ENCODE measurements at regions not wholly inside any gene's neighbourhood (a gene's known extent, or its start where the extent isn't known, plus 50 kb on each side); places are given as distances from the start of the nearest gene placed in this dataset.
"Not testable (repeated sequence)": the region's sequence is repeated elsewhere in the genome, so short reads cannot be mapped to it uniquely, and the experiment has no call there.

DNA sequence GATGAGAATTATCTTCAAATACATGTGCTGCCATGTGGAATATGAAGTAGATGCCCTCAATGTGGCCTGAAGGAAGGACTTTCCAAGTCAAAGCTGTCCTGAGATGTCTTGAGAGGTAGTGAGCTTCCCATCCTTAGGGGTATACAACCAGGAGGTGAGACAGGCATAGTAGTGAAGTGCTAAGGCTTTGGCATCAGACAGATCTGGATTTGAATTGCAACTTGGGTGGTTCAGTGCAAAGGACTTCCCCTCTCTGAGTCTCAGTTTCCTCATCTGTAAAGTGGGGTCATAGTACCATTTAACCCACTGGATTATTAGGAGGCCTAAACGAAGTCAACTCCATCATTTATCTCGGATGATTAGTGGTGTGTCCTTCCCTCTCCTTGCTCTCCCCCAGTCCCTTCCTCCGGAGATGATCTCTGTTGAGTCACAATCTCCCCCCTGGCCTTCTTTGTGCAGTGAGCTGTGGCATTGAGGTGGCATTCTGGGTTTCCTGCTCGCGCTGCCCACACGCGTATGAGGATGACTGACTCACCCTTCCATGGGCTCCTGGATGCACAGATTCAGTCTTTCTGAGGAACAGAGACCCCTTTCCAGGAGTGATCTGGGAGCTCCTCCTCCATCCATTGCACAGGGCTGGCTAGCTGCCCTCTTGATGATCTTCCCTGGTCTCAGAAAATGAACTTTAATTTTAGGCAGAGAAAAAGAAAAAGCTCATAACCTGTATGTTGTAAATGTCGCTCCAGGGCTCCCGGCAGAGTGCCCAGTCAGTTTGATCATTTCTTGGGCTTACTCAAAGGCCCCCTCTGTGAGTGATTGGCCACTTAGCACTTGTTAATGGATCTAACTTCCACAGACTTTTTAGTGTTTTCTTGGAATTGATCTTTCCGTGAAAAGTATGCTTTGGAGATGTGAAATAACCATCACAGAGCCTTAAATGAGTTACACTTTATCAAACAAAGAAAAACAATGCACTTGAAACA lies 354.6 kb downstream of the PTPRU start:
- Histone ChIP-seq H3K4me3 (ENCODE audit: extremely low read depth, insufficient read depth, low read length, poor library complexity, severe bottlenecking) (no peak overlapping the region), H3K4me1 (ENCODE audit: control insufficient read depth, insufficient read depth, low read length, poor library complexity, severe bottlenecking) (peaks cover 3% of the 10 kb centered on the region), H3K9me3 (ENCODE audit: control insufficient read depth, low read length) (no peaks in the 10 kb centered on the region), H3K36me3 (ENCODE audit: control insufficient read depth, insufficient read depth, low read length) (no peaks in the 10 kb centered on the region), H3K27ac (ENCODE audit: low read depth, low read length, severe bottlenecking) (no peak overlapping the region)
- 90 to 91% methylated on average over 6 to 7 of the region's 10 CpGs for WGBS, 2 experiments (ENCODE audit: insufficient coverage in 2 of 2)

- H3K27ac ChIP-seq (ENCODE audit: low read depth, low read length, severe bottlenecking); H3K4me3 ChIP-seq (ENCODE audit: extremely low read depth, insufficient read depth, low read length, poor library complexity, severe bottlenecking); H3K9me3 ChIP-seq (ENCODE audit: control insufficient read depth, low read length); H3K36me3 ChIP-seq (ENCODE audit: control insufficient read depth, insufficient read depth, low read length); H3K4me1 ChIP-seq (ENCODE audit: control insufficient read depth, insufficient read depth, low read length, poor library complexity, severe bottlenecking): not testable (repeated sequence)
- WGBS, 2 experiments (ENCODE audit: insufficient coverage in 2 of 2), result 86% methylated on average over 1 of the region's 3 CpGs; no CpG with 5 or more reads in 1 of the 2 experiments
Measured at GRCh38 chr1:29589716-29590115, 353.4 kb downstream of the PTPRU start.

DNA sequence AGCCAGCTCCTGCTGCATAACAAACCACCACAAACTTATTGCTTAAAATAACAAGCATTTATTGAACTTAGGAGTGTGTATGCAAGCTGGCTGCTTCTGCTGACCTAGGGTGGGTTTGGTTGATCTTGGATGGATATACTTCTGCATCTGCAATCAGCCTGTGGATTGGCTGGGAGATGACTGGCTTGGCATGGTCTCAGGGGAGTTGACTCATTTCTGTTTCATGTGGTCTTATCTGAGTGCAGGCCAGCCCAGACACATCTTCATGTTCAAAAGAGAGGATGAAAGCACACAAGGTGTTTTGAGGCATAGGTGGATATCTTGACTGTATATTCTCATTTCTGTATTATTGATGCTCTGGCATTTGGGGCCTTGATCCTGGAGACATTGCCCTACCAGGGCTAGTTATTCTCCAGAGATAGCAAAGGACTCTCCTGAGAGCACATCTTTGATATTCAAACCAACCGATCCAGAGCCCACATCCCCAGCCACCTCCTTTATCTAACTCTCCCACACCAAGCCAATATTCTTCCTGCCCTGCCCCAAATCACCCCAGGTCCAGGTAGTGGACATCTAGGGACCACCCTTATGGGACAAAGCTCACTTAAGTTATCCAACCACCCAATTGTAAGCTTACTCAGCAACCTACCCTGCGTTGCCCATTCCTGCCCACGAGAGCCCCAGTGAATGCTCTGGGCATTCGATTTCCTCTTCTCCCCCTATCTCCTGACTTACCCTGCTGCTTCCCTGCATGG lies 350.8 kb downstream of the PTPRU start:
- H3K4me3 ChIP-seq (ENCODE audit: extremely low read depth, insufficient read depth, low read length, poor library complexity, severe bottlenecking), result no peak overlapping the region
- no peak overlapping the region for H3K27ac ChIP-seq (ENCODE audit: low read depth, low read length, severe bottlenecking)
- no peaks in the 10 kb centered on the region for H3K9me3 ChIP-seq (ENCODE audit: control insufficient read depth, low read length)
- H3K4me1 ChIP-seq (ENCODE audit: control insufficient read depth, insufficient read depth, low read length, poor library complexity, severe bottlenecking), result no peaks in the 10 kb centered on the region
- 86 to 94% methylated on average over 3 of the region's 4 CpGs for WGBS, 2 experiments (ENCODE audit: insufficient coverage in 2 of 2)
- no peaks in the 10 kb centered on the region for H3K36me3 ChIP-seq (ENCODE audit: control insufficient read depth, insufficient read depth, low read length)

DNA sequence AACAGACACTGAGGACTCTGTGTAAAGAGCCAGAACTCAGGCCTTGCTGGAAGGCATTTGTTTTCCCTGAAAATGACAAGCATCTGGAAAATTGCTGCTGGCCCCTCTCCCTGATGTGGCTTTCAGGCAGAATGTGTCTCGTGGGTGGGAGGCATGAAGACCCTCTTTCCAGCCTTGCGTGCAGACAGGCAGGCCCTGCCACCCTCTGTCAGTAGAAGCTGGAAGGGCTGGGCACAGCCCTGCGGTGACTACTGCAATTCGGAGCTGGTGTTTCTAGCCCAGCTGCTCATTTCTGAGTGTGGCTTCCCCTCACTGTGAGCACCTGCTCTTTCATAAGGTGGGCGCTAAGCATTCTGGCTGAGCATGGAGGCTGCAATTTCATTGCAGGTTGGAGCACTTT lies 349.9 kb downstream of the PTPRU start:
- Histone ChIP-seq H3K4me1 (ENCODE audit: control insufficient read depth, insufficient read depth, low read length, poor library complexity, severe bottlenecking) (no peaks in the 10 kb centered on the region), H3K36me3 (ENCODE audit: control insufficient read depth, insufficient read depth, low read length) (no peaks in the 10 kb centered on the region), H3K9me3 (ENCODE audit: control insufficient read depth, low read length) (no peaks in the 10 kb centered on the region), H3K27ac (ENCODE audit: low read depth, low read length, severe bottlenecking) (no peak overlapping the region), H3K4me3 (ENCODE audit: extremely low read depth, insufficient read depth, low read length, poor library complexity, severe bottlenecking) (no peak overlapping the region)
- WGBS, 2 experiments (ENCODE audit: insufficient coverage in 2 of 2), result 85 to 93% methylated on average over 4 to 5 of the region's 5 CpGs

DNA sequence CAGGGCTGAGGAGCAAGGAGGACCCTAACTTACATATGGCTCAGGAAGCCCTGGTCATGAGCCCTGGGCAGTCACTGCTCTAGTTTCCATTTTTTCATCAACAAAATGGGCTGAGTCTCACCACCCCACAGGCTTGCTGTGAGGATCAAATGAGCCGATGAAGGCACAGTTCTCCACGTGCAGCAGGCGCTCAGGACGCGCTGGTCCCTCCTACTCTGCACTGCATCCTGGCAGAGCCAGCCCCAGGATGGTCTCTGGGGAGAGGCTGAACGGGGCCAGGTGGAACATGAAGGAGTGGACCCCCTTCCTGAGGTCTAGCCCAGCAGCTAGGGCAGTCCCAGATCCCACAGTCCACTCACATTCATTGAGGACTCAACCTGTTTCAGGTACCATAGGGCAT lies 349.3 kb downstream of the PTPRU start:
- no peak overlapping the region for H3K4me3 ChIP-seq (ENCODE audit: extremely low read depth, insufficient read depth, low read length, poor library complexity, severe bottlenecking)
- H3K4me1 ChIP-seq (ENCODE audit: control insufficient read depth, insufficient read depth, low read length, poor library complexity, severe bottlenecking), result no peaks in the 10 kb centered on the region
- H3K36me3 ChIP-seq (ENCODE audit: control insufficient read depth, insufficient read depth, low read length), result no peaks in the 10 kb centered on the region
- 87 to 94% methylated on average over 2 to 5 of the region's 6 CpGs for WGBS, 2 experiments (ENCODE audit: insufficient coverage in 2 of 2)
- no peaks in the 10 kb centered on the region for H3K9me3 ChIP-seq (ENCODE audit: control insufficient read depth, low read length)
- H3K27ac ChIP-seq (ENCODE audit: low read depth, low read length, severe bottlenecking), result no peak overlapping the region

- Histone ChIP-seq H3K36me3 (ENCODE audit: control insufficient read depth, insufficient read depth, low read length) (no peaks in the 10 kb centered on the region), H3K9me3 (ENCODE audit: control insufficient read depth, low read length) (no peaks in the 10 kb centered on the region), H3K4me1 (ENCODE audit: control insufficient read depth, insufficient read depth, low read length, poor library complexity, severe bottlenecking) (no peaks in the 10 kb centered on the region), H3K27ac (ENCODE audit: low read depth, low read length, severe bottlenecking) (no peak overlapping the region), H3K4me3 (ENCODE audit: extremely low read depth, insufficient read depth, low read length, poor library complexity, severe bottlenecking) (no peak overlapping the region)
- 83 to 84% methylated on average over 6 to 7 of the region's 7 CpGs for WGBS, 2 experiments (ENCODE audit: insufficient coverage in 2 of 2)
Measured at GRCh38 chr1:29585201-29585600, 348.9 kb downstream of the PTPRU start.

- WGBS, 2 experiments (ENCODE audit: insufficient coverage in 2 of 2), result 83 to 91% methylated on average over 9 of the region's 10 CpGs
- H3K27ac ChIP-seq (ENCODE audit: low read depth, low read length, severe bottlenecking), result no peak overlapping the region
- no peak overlapping the region for H3K4me3 ChIP-seq (ENCODE audit: extremely low read depth, insufficient read depth, low read length, poor library complexity, severe bottlenecking)
- no peaks in the 10 kb centered on the region for H3K4me1 ChIP-seq (ENCODE audit: control insufficient read depth, insufficient read depth, low read length, poor library complexity, severe bottlenecking)
- H3K36me3 ChIP-seq (ENCODE audit: control insufficient read depth, insufficient read depth, low read length), result no peaks in the 10 kb centered on the region
- no peaks in the 10 kb centered on the region for H3K9me3 ChIP-seq (ENCODE audit: control insufficient read depth, low read length)
Measured at GRCh38 chr1:29584776-29585175, 348.5 kb downstream of the PTPRU start.

- Histone ChIP-seq H3K4me3 (ENCODE audit: extremely low read depth, insufficient read depth, low read length, poor library complexity, severe bottlenecking) (no peak overlapping the region), H3K36me3 (ENCODE audit: control insufficient read depth, insufficient read depth, low read length) (no peaks in the 10 kb centered on the region), H3K4me1 (ENCODE audit: control insufficient read depth, insufficient read depth, low read length, poor library complexity, severe bottlenecking) (no peaks in the 10 kb centered on the region), H3K9me3 (ENCODE audit: control insufficient read depth, low read length) (no peaks in the 10 kb centered on the region), H3K27ac (ENCODE audit: low read depth, low read length, severe bottlenecking) (no peak overlapping the region)
- 100% methylated on average over 1 to 2 of the region's 3 CpGs for WGBS, 2 experiments (ENCODE audit: insufficient coverage in 2 of 2)
Measured at GRCh38 chr1:29584362-29584761, 348.0 kb downstream of the PTPRU start.

- Histone ChIP-seq H3K36me3 (ENCODE audit: control insufficient read depth, insufficient read depth, low read length) (no peaks in the 10 kb centered on the region), H3K9me3 (ENCODE audit: control insufficient read depth, low read length) (no peaks in the 10 kb centered on the region), H3K4me1 (ENCODE audit: control insufficient read depth, insufficient read depth, low read length, poor library complexity, severe bottlenecking) (no peaks in the 10 kb centered on the region), H3K27ac (ENCODE audit: low read depth, low read length, severe bottlenecking) (no peak overlapping the region), H3K4me3 (ENCODE audit: extremely low read depth, insufficient read depth, low read length, poor library complexity, severe bottlenecking) (no peak overlapping the region)
- 93 to 100% methylated on average over 3 of the region's 5 CpGs for WGBS, 2 experiments (ENCODE audit: insufficient coverage in 2 of 2)
Measured at GRCh38 chr1:29583727-29584126, 347.4 kb downstream of the PTPRU start.

DNA sequence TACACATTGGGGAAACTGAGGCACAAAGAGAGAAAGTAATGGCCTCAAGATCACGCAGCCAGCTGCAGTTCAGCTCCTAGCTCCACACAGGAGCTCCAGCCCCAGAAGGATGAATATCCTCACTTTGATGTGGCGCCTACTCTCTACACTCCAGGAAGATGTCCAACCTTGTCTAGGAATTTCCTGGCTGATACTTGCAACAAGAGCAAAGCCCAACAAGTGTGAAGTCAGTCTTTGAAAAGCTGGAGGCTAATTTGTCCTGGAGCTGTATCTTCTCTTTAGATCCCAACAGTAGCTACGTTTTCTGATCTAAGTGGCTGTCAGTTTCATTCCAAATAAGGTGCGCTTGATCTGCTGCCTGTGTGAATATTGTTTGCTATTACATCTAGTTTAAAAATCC lies 344.9 kb downstream of the PTPRU start:
- Histone ChIP-seq H3K36me3 (ENCODE audit: control insufficient read depth, insufficient read depth, low read length) (no peaks in the 10 kb centered on the region), H3K27ac (ENCODE audit: low read depth, low read length, severe bottlenecking) (no peak overlapping the region), H3K4me1 (ENCODE audit: control insufficient read depth, insufficient read depth, low read length, poor library complexity, severe bottlenecking) (no peaks in the 10 kb centered on the region), H3K9me3 (ENCODE audit: control insufficient read depth, low read length) (no peaks in the 10 kb centered on the region), H3K4me3 (ENCODE audit: extremely low read depth, insufficient read depth, low read length, poor library complexity, severe bottlenecking) (no peak overlapping the region)
- 89 to 100% methylated on average over 1 to 3 of the region's 4 CpGs for WGBS, 2 experiments (ENCODE audit: insufficient coverage in 2 of 2)

Measured in mesodermal cell (in vitro differentiated cells).